Chondrocyte (in vitro differentiated cells): ENCODE measurements at regions not wholly inside any gene's neighbourhood (a gene's known extent, or its start where the extent isn't known, plus 50 kb on each side); places are given as distances from the start of the nearest gene placed in this dataset.

ENCODE experiments used
- DNase-seq: peaks from one replicate; pipeline ENCODE4 v3.0.0; 2021; ENCODE audit warnings: mixed read lengths, low spot score
- H3K27ac Mint-ChIP-seq: one replicate; pipeline ENCODE4 v1.8.0; 2021; ENCODE audit warnings: mild to moderate bottlenecking, moderate library complexity, mixed read lengths; ENCODE audit not compliant: unreplicated experiment
- H3K27me3 Mint-ChIP-seq: 2 replicates; pipeline ENCODE4 v1.8.0; 2021; ENCODE audit warnings: low read depth, mixed read lengths
- H3K36me3 Mint-ChIP-seq: 2 replicates; pipeline ENCODE4 v1.8.0; 2021; ENCODE audit warnings: low read depth, mixed read lengths
- H3K4me1 Mint-ChIP-seq: 2 replicates; pipeline ENCODE4 v1.8.0; 2021; ENCODE audit warnings: low read depth, mild to moderate bottlenecking, mixed read lengths
- H3K4me3 Mint-ChIP-seq: one replicate; pipeline ENCODE4 v1.8.0; 2021; ENCODE audit warnings: mild to moderate bottlenecking, moderate library complexity, mixed read lengths; ENCODE audit not compliant: unreplicated experiment
- H3K9me3 Mint-ChIP-seq: 2 replicates; pipeline ENCODE4 v1.8.0; 2021; ENCODE audit warnings: low read depth, mixed read lengths
- CTCF ChIP-seq: fragments of 200-600 bp; sonication (generic); IDR thresholded peaks from 2 replicates; pipeline ENCODE4 v1.5.0; 2021; ENCODE audit warnings: antibody characterized with exemption, mild to moderate bottlenecking, moderate library complexity

DNA sequence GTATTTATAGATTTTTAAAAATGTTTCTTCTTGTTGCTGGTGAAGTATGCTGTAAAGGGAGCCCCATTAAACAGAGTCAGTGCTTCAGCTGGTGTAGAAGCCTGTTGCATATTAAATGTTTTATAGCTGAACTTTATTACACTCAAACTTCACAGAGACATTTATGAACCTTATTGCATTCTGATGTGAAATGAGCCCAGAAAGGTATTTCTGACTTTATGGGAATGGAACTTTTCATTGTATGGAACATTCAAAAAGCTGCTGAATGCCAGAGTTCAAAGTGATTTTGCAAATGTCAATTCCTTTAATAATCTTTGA, 329.3 kb upstream of the RASGRP1 start:
- no peaks in the 10 kb centered on the region for H3K27me3 Mint-ChIP-seq
- peaks cover 70% of the 10 kb centered on the region for H3K4me1 Mint-ChIP-seq
- H3K4me3 Mint-ChIP-seq = no peak overlapping the region
- H3K36me3 Mint-ChIP-seq = peaks cover 6% of the 10 kb centered on the region
- no peak for TF ChIP-seq CTCF
- DNase-seq = no peak
- peaks cover 6% of the 10 kb centered on the region for H3K9me3 Mint-ChIP-seq
- peak overlapping the region; percentile 97 for H3K27ac Mint-ChIP-seq

- Mint-ChIP-seq H3K9me3 (peaks cover 6% of the 10 kb centered on the region), H3K27me3 (no peaks in the 10 kb centered on the region), H3K36me3 (peaks cover 6% of the 10 kb centered on the region), H3K4me1 (peaks cover 73% of the 10 kb centered on the region), H3K4me3 (no peak overlapping the region), H3K27ac (peak overlapping the region; percentile 97)
- TF ChIP-seq CTCF = no peak
- no peak for DNase-seq
Measured at GRCh38 chr15:38894243-38894948, 329.8 kb upstream of the RASGRP1 start.

DNA sequence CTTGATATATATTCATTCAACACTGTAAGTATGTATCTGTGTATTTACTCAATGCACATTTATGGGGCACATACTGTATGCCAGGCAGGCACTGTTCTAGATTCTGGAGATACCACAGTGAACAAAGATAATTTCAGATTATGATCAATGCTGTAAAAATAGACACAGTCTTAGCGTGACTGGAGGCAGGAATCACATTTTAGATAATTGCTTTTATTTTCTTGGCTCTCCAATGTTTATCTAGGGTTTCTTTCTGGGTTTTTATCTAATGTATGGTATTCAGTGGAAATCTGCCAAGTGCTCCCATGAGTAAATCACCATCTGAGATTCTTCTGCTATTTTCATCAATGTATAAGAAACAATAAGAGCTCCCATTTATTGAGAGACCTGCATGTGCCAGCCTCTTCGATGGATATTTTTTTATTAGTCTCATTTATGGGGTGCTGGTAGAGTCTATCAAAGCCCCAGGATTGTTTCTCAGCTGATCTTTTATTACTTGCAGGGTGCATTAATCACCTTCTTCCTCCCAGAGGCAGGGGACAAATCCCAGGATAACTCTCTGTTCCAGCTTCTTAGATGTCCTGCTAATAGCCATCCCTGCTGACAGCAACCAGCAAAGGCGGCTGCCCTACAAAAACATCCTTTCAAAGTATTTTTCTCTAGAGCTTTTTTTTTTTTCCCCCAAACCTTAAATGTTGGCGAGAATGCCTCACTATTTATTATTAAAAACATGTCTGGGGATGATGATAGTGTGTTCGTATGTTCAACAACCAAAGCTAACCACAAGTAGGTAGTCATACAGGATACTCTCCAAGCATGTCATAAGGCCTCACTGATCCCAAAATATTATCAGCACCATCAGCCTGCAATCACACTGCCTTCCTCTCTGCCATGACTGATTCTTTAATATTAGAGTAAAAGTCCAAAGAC, 331.0 kb upstream of the RASGRP1 start:
- Mint-ChIP-seq H3K27ac (peak overlapping the region; percentile 97), H3K27me3 (no peaks in the 10 kb centered on the region), H3K9me3 (peaks cover 6% of the 10 kb centered on the region), H3K36me3 (peaks cover 6% of the 10 kb centered on the region), H3K4me1 (peaks cover 82% of the 10 kb centered on the region), H3K4me3 (no peak overlapping the region)
- no peak for DNase-seq
- TF ChIP-seq CTCF = peak; percentile 17

DNA sequence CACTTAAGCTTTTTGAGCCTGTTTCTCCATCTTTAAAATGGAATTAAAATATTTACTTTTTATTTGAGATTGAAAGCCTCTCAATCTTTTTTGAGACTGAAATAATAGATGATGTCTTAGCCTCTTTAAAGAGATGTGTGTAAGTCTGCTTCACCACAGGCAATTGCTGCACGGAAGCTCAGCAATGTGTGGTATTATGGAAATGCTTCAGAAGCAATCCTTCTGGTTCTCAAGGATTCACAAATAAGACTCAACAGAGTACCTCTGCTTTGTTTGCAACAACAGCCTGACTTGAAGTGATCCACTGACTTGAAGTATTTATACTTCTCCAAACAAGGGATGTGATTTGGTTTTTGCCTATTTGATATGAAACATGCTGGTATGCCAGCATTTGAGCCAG, 332.0 kb upstream of the RASGRP1 start:
- DNase-seq = no peak
- no peak overlapping the region for H3K4me3 Mint-ChIP-seq
- peaks cover 4% of the 10 kb centered on the region for H3K36me3 Mint-ChIP-seq
- no peaks in the 10 kb centered on the region for H3K27me3 Mint-ChIP-seq
- TF ChIP-seq CTCF = no peak
- peak overlapping the region; percentile 97 for H3K27ac Mint-ChIP-seq
- H3K9me3 Mint-ChIP-seq = peaks cover 8% of the 10 kb centered on the region
- H3K4me1 Mint-ChIP-seq = peaks cover 82% of the 10 kb centered on the region

DNA sequence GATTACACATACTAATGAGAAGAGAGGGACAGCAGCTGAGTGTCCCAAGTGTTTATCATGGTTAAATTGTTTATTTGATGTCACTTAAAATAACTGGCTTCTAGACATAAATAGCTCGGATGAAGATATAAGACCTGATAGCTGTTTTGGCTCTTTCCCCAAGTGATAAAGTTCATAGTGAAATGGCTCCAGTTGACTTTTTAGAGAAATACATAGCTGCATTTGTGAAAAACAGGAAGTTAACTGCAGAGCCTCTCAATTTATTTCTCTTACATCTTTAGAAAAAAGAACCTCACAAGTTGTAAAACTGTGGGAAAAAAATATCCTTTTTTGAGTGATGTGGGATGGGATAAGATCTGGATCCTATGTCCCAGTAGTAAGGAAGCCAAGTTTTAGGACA, 332.9 kb upstream of the RASGRP1 start:
- no peak for TF ChIP-seq CTCF
- H3K27ac Mint-ChIP-seq = peak overlapping the region; percentile 97
- H3K27me3 Mint-ChIP-seq = no peaks in the 10 kb centered on the region
- no peak overlapping the region for H3K4me3 Mint-ChIP-seq
- peaks cover 77% of the 10 kb centered on the region for H3K4me1 Mint-ChIP-seq
- no peak for DNase-seq
- H3K36me3 Mint-ChIP-seq = no peaks in the 10 kb centered on the region
- H3K9me3 Mint-ChIP-seq = peaks cover 9% of the 10 kb centered on the region
